ENCODE measurements at regions not wholly inside any gene's neighbourhood (a gene's known extent, or its start where the extent isn't known, plus 50 kb on each side); places are given as distances from the start of the nearest gene placed in this dataset.
"Not testable (repeated sequence)": the region's sequence is repeated elsewhere in the genome, so short reads cannot be mapped to it uniquely, and the experiment has no call there.

- DNase-seq, result no peak
Observed at GRCh38 chr5:91963166-91963565, 580.0 kb upstream of the ARRDC3 start.

DNA sequence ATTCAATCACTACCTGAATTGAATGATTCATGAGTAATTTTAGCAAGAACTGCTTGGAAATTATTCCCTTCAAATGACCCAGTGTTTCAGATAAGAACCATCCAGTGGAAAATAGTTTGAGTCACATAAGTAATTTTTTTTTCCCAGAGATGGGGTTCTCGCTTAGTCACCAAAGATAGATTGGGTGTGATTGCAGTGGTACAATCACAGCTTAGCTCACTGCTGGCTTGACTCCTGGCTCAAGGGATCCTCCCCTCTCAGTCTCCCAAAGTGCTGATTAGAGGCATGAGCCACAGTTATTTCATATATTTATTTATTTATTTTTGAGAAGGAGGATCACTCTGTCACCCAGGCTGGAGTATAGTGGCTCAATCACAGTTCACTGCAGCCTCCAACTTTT is 574.5 kb upstream of the ARRDC3 start:
- DNase-seq, result no peak

DNA sequence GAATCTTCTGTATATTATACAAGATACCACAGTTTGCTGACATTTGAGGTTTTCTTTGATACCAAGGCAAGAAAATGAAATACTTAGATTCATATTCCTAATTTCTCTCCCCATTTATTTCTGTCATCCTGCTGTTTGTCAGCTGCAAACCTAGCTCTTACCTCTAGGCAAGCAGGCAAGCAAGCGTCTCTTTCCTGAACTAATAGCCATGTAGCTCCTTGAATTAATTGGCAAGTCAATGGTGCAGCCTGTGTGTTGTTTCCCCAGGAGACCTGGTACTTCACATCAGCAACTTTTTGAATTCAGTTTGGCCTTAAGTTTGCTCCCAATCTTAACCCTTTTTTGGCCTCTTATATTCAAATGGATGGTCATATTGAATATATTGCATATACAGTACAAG is 573.6 kb upstream of the ARRDC3 start:
- no peak for DNase-seq

DNA sequence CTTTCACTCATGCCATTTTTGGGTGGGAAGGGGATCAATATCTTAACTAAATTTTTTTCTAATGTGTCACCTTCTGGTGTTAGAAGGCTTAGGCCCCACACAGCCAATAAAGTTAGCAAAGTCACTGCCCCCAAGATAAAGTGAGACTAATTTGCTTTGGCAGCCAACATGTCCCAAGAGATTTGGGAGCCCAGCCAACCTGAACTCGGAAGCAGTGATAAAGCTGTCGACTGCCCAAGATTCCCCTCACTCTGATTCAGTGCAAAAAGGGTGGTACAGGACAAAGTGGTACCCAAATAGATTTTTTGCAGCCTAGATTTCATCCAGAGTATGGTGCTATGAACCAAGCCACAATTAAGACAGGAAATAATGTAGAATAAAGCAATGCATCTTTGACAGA is 572.5 kb upstream of the ARRDC3 start:
- DNase-seq, result no peak

DNA sequence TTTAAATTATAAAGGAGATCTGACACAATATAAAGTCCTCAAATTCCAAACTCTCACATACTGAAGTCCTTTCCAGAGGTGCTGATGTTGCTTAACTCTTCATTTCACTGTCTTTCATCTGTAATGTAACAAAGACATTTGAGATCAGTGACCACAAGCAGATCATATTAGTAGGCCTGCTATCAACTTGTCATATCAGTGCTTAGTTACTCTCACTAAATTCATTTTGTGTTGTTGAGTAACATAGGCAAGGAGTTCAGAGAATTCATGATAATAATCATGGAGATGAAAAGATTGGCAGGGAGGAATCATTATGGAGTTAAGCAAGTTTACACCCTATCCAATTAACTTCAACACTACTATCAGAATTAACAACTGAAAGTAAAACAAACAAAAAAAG is 571.0 kb upstream of the ARRDC3 start:
- DNase-seq, result no peak

- DNase-seq, result no peak
Observed at GRCh38 chr5:91950328-91950727, 567.2 kb upstream of the ARRDC3 start.

DNA sequence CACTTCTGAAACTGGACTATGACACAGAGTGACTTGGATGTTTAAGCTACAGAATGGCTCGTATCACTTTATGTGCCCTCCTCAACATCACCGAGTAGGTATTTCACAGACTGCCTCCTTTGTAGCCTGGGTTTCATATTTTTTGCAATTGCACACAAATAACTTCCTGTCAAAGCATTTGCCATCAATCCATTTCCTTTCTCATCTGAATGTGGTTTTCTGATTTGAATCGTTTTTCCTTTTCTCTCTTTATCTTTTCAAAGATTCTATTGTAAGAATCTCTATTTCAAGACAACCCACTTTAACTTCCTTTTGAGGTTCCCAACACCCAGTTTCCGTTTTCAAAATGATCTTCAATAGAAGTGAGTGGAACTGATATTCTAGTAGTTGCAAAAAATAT is 563.8 kb upstream of the ARRDC3 start:
- no peak for DNase-seq

GRCh38 chr5:91941588-91941987 is 558.5 kb upstream of the ARRDC3 start:
- no peak for DNase-seq

- DNase-seq, result no peak
Observed at GRCh38 chr5:91938441-91938840, 555.3 kb upstream of the ARRDC3 start.

- no peak for DNase-seq
Observed at GRCh38 chr5:91937121-91937520, 554.0 kb upstream of the ARRDC3 start.

DNA sequence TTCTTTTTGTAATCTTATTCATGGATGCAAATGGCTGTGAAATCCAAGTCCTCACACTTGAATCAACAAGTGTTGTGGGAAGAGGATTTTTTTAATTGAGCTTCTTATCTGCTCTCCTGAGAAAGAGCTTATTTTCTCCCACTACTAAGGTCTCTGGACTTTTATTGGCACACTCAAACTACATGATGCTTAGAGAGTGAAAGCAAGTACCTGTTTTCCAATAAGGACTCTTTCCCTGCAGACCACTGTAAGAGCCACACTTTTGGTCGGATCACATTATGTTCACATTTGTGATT is 546.4 kb upstream of the ARRDC3 start:
- no peak for DNase-seq

- DNase-seq, result no peak
Observed at GRCh38 chr5:91928754-91929521, 545.8 kb upstream of the ARRDC3 start.

- no peak for DNase-seq
Observed at GRCh38 chr5:91927439-91927838, 544.3 kb upstream of the ARRDC3 start.

- no peak for DNase-seq
Observed at GRCh38 chr5:91925249-91925648, 542.1 kb upstream of the ARRDC3 start.

DNA sequence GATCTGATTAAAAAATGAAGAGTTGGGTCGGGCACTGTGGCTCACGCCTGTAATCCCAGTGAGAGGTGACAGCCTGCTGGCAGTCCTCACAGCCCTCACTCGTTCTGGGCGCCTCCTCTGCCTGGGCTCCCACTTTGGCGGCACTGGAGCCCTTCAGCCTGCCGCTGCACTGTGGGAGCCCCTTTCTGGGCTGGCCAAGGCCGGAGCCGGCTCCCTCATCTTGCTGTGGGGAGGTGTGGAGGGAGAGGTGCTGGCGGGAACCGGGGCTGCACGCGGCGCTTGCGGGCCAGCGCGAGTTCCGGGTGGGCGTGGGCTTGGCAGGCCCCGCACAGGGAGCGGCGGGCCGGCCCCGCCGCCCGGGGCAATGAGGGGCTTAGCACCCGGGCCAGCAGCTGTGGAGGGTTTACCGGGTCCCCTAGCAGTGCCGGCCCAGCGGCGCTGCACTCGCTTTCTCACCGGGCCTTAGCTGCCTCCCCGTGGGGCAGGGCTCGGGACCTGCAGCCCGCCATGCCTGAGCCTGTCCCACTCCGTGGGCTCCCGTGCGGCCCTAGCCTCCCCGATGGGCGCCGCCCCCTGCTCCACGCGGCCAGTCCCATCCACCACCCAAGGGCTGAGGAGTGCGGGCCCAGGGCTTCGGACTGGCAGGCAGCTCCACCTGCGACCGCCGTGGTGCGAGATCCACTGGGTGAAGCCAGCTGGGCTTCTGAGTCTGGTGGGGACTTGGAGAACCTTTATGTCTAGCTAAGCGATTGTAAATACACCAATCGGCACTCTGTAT is 534.1 kb upstream of the ARRDC3 start:
- not testable (repeated sequence) for DNase-seq

DNA sequence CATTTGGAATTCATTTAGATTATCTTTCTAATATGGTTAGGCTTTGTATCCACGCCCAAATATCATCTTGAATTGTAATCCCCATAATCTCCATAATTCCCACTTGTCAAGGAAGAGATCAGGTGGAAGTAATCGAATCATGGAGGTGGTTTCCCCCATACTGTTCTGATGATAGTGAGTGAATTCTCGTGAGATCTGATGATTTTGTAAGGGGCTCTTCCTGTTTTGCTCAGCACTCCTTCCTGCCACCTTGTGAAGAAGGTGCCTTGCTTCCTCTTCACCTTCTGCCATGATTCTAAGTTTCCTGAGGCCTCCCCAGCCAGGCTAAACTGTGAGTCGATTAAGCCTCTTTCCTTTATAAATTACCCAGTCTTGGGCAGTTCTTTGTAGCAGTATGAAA is 527.5 kb upstream of the ARRDC3 start:
- DNase-seq, result no peak

DNA sequence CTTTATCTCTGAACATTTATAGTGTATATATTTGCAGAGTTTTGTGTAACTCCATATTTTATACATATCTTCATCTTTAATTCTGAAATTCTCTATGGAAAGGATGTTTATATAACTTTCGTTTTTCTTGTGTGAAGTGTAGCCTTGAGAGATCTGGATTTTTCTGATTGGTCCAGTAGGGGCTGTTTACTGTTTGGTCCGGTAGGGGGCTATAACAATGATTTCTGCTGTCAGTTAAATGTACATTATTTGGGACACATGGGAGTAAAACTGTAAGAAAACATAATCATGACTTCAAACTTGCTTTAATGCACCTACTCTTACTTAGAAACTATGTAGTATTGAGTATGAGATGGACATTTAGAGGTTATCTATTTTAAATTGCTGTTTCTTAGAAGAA is 527.1 kb upstream of the ARRDC3 start:
- DNase-seq, result no peak

- DNase-seq, result no peak
Observed at GRCh38 chr5:91906494-91906893, 523.4 kb upstream of the ARRDC3 start.

DNA sequence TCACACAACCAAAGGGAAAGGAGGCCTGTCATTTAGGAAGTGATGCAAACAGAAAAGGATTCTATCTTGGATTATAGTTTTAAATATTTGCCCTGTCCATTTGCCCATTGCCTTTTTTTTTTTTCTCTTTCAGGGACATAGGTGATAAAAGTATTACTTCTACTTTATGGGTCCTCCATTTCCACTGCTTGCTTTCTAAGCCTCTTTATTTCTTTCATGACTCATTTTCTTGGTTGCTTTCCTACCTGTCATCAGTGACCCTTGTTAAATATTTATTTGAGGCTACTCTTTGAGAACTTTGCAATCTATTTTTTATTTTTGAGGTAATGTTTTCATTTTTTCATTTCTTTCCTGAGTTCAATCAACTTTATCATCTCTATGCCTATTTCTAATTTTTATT is 522.9 kb upstream of the ARRDC3 start:
- DNase-seq, result no peak

DNA sequence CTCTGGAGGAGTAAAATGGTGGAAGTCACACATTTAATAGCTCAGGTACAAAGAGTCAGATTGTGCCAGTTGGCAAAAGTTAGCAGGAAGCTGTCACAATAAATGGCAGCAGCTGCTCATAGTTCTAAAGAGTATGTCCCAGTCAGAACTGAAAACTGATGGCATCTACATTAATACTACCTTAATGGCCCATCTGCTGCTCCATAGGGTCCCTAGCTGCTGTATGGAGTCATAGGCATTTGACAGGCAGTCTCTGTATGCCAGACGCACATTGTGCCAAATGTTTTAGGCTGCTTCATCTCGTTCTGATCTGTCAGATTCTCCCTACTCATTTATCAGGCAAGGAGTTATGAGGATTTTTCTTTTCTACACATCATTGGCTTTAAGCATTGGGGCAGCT is 515.8 kb upstream of the ARRDC3 start:
- no peak for DNase-seq

- DNase-seq, result no peak
Observed at GRCh38 chr5:91898019-91898418, 514.9 kb upstream of the ARRDC3 start.

GRCh38 chr5:91888810-91889209 is 505.7 kb upstream of the ARRDC3 start:
- no peak for DNase-seq

DNA sequence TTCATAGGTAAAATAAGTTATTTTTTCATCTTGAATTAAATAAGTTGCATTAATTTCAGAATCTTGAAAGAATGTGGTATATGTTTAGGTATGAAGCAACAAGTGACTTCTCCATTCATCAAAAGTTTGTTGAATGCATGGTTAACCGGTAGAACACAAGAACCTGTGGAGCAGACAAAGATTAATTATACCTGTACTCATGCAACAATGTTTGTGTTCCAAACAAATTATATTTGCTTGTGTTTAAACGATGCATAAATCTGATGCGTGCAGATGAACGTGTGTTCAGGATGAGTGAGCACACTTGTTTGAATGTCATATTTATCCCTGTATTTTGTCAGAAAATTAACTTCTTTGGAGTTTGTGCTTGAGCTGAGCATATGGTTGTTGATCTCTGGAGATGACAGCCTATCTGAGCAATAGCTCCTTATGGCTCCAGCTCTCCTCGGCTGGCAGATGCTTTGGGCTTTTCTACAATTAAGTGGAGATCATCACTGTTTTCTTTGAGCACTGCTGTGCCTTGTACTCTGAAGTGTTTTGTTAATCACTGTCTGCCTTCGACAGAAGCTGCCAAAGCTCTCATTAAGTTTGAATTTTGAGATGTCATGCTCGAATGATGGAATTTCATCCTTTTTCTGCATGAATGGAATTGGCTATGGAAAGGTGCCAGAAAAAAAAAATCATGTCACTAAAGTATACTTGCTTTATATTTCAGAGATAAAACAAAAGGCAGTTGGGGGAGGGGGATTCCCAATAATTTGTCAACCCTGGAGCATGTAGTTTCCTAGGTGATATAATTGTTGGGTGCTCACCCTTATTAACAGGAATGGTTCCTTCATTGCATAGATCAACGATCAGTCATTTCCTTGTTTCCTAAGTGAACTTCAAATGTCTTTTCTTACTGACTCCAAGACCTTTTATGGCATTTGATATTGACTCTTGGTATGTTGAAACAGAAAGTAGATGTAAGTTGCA is 502.5 kb upstream of the ARRDC3 start:
- DNase-seq, result no peak

- no peak for DNase-seq
Observed at GRCh38 chr5:91884036-91884435, 500.9 kb upstream of the ARRDC3 start.
